GM18511 (cell line): ENCODE measurements at regions not wholly inside any gene's neighbourhood (a gene's known extent, or its start where the extent isn't known, plus 50 kb on each side); places are given as distances from the start of the nearest gene placed in this dataset.
"Not testable (repeated sequence)": the region's sequence is repeated elsewhere in the genome, so short reads cannot be mapped to it uniquely, and the experiment has no call there.

ENCODE experiments used
- ATAC-seq: cut with Tn5 transposase; IDR thresholded peaks from one replicate; pipeline ENCODE4 v1.9.1; 2021; ENCODE audit warnings: mild to moderate bottlenecking, moderate library complexity; ENCODE audit not compliant: unreplicated experiment

DNA sequence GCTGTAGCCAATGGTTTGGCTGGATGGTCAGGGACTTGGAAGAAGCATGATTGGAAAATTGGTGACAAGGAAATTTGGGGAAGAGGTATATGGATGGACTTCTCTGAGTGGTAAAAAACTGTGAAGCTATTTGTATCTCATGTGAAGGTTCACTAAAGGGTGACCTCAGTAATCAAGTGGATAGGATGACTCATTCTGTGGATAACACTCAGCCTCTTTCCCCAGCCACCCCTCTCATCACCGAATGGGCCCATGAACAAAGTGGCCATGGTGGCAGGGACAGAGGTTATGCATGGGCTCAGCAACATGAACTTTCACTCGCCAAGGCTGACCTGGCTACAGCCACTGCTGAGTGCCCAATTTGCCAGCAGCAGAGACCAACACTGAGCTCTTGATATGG lies 127.3 kb upstream of the ZC3H12C start:
- peak; percentile 50 for ATAC-seq

DNA sequence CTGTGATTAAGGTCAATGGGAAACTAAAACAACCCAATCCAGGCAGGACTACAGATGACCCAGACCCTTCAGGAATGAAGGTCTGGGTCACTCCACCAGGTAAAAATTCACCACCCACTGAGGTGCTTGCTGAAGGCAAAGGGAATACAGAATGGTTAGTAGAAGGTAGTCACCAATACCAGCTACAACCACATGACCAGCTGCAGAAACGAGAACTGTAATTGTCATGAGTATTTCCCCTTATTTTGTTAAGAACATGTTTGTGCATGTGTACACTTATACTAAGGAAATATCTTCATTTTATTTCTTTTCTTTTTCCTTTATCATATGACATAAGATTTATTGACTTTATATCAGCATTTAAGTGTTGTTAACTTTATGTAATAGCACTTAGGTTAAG lies 126.1 kb upstream of the ZC3H12C start:
- not testable (repeated sequence) for ATAC-seq

DNA sequence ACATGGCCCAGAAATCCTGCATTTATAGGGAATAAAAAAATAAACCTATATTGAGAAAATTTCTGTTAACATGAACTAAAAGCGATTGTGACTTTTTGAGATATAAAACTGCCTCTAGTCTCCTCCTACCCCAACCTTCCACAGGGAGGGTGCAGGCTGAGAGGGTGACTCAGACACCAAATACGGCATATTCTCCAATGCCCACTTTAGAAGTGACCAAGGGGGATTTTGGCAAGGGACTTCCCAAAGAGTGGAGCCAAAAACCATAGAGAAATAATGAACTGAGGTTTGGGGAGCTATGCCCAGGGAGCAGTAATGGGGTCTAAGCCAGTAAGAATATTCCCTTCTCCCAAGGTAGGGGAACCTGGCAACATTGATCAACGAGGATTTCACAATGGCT lies 124.9 kb upstream of the ZC3H12C start:
- no peak for ATAC-seq

DNA sequence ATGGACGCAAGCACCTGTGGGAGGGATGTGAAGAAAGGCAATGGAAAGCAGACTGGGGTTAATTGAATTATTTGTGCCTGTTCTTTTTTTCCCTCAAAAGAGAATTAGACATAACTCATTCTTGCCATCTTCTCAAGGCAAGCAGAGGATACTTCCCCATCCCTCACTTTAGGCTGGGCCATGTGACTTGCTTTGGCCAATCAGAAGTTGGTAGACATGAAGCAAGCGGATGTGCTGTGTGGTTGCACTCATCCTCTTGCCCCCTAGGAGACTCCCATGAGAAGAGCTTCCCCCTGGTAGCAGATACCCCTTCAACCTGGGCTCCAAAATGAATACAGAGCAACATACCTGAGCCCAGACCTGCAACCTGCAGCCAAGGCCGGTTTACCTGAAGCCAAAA lies 124.4 kb upstream of the ZC3H12C start:
- no peak for ATAC-seq

DNA sequence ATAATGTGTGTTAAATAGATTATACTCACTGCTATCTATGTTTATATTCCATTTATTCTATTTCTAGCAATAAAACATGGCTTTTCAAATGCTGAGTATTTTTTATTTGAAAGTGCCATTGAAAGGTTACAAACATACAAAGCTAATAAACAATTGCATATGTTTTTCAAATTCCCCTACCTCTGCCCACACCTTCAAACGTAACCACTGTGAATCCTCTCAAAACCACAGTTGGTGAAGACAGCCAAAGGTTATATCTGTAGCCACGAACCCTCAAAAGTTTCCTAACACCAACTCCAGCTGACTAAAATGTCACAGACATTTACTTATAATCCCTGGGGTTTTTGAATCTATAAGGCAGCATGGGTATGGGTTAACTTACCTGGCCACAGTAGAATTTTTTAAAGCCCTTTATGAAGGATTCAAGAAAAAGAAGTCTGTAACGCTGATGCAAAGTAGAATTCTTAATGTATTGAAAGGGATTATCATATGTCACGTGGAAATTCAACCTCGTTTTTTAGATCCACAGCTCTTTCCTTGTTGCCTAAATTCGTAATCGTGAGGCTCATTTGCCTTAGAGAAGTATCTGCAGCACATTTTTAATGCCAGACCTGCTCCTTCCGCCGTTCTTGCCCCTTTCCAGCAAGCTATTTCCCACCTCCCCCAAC lies 122.5 kb upstream of the ZC3H12C start:
- ATAC-seq = peak; percentile 66

DNA sequence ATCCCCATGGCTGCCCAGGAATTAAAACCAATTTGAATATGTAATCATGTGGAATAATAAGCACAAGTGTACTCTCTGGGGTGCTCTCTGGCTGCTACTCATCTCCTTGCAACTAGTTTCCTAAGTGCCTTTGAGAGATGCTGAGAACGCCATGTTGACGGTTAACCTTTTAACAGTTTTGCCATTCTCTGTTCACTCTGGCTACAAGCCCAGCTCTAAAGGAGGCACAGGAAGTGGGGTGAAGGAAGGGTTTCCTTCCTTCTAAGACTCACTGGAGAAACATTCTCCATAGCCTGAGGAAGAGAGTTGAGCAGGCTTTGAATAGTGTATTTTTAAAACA lies 122.0 kb upstream of the ZC3H12C start:
- ATAC-seq = no peak

DNA sequence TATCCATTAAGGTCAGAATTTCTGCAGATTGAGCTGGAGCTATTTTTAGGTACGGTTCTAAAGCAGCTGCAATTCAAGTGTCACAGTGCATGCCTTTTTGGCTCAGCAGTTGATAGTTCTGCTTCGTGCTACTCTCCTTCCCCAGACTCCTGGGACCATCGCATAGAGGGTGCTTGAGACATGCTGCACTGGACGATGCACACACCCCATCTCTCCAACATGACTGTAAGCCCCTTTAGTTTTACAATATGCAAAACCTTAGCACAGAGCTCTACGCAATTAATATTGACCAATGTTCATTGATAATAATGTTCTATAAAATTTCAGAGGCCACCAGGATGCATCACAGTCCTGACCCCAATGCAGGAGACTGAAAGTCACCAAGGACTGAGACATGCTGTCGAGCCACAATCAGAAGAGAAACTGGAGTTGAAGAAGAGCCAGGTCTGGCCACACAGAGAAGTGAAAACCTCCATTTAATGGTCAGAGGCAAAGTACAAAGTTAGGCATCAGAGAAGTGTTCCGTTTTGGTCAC lies 120.9 kb upstream of the ZC3H12C start:
- peak; percentile 71 for ATAC-seq

DNA sequence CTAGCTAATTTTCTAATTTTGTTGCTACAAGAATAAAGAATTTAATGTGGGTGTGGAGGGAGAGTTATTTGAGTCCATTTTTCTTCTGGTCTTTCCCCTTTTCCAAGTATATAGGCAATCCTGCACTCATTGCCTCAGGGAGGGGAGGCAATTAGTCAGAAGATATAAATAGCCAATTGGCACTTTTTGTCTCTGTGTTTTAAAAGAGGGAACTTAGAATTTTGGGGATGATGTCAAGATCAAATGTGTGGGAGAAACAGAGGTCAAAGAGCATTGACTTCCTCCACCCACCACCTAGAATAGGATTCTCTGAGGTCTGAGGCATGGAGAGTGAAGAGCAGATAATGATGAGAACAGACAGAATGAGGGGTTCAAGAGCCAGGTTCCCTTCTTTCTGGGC lies 120.3 kb upstream of the ZC3H12C start:
- ATAC-seq = peak; percentile 0

DNA sequence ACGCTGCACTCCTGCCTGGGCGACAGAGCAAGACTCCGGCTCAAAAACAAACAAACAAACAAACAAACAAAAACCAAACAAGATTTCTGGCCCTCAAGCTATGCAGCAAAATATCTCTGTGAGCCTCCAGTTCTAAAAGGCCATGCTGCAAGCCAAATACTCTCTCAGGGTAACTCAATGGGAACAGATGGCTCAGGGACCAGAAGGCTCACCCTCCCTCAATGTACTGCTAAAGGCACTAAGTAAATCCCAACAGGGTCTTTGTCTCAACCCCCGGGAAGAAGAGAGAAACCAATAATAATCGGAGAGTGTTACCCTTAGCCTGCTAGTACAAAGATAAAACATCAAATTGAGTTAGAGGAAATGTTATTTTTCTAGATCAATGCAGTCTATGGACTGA lies 119.7 kb upstream of the ZC3H12C start:
- ATAC-seq = no peak

DNA sequence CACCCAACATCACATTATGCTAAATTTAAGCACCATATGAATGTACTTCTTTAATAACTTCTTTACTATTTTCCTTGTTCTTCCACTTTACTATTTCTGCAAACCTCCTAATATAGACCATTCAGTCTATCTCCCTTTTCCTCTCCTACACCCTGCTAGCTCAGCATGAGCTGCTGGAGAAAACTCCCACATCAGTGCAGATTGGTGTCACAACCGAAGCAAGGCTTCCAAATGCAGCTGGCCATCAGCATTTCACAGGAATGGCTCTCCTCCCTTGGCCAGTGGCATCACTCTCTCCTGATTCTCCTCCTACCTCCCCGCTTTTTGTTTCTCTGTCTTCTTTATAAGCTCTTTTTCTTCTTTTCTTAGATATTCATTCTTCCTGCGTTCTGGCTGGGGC lies 118.7 kb upstream of the ZC3H12C start:
- no peak for ATAC-seq

DNA sequence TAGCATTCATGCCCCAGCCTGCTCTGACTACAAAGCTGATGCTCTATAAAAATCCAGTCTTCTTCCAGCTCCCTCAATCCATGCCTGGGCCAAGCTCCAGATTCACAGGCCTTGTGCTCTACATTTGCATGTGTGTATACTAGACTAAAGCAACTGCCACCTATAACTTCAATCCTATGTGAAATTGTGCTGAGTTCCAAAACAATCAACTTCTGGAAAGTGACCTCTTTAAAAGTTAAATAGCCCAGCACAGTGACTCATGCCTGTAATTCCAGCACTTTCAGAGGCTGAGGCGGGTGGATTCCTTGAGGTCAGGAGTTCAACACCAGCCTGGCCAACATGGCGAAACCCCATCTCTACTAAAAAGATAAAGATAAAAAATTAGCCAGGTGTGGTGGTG lies 114.3 kb upstream of the ZC3H12C start:
- ATAC-seq = no peak

DNA sequence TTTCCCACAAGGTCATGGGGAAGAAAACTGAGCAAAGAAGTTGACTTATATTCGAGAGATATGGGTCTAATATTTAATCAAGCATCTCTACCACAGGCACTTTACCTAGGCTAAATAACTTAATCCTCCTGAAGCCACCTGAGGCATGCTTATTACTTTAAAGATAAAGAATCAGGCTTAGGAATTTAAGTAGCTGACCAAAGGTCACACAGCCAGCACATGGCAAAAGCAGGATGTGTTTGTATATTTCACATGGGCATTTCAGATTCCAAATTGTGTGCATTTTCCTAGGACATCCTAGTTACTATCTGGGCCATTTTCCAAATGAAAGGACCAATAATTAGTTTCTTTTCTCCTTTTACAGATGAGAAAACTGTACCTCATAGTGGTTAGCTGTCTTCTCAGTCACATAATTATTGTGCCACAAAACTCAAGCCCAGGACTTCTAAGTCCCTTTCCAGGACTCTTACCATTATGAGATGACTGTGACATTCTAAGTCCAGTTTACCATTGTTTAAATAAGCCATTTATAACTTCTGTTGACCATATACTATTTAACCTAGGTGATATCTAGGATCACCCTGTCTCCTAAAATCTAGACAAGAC lies 112.1 kb upstream of the ZC3H12C start:
- no peak for ATAC-seq

DNA sequence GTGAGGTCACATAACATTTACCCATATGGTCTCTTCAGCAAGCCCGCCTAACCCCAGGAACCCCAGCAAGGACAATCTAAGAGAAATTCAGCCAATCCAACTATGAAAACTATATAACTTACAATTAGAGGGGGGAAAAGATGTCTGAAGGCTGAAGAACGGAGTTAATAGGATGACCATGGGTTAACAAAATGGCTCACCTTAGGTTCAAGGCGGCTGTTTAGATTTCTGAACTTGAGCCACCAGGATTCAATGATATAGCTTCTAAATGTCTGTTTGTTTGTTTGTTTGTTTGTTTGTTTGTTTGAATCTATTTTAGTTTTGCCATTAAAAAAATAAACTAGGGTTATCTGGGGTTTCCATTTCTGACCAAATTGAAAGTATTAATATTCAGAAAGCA lies 109.8 kb upstream of the ZC3H12C start:
- no peak for ATAC-seq

DNA sequence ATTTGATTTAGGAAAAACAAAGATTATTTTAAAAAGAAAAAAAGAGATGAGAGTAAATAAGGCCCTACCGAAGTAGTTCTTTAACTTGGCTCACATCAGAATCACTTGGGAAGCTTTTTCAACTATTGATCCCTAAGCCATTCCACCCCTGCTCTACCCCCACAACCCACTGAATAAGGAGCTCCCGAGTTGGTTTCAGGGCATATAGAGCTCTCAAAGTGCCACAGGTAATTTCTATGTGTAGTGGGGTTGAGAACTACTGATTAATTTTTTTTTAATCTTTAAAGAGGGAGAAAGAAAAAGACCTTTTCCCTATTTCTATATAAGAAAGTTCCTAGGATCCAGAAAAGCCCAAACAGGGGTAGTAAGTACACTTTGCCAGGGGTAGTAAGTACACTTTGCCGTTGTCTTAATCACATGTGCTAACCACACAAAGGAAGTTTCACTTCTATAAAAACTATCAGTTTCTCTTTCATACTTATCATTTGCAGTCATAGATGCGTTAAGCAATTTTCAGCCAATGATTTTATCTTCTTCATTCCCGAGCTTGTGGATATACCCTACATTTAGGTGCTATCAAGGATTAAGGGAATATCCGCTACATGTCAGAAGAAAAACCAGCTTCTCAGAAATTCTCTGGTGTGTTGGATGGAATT lies 108.4 kb upstream of the ZC3H12C start:
- ATAC-seq = peak; percentile 98

DNA sequence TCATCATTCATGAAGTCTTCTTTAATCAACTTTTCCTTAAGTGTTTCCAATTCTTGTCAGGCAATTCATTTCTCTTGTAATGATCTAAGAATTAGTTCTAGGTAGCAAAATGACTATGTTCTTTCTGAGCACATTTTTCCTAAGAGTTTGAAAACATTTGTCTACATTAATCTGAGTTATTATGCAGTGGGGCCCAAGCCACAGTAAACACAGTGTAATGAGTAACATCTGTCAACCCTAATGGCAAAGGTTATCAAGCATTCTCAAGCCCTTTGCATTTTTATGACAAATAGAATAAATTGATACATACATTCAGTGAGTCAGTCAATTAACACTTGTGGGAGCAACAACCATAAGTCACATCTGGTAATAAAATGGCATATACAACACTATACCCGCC lies 106.7 kb upstream of the ZC3H12C start:
- ATAC-seq = no peak

DNA sequence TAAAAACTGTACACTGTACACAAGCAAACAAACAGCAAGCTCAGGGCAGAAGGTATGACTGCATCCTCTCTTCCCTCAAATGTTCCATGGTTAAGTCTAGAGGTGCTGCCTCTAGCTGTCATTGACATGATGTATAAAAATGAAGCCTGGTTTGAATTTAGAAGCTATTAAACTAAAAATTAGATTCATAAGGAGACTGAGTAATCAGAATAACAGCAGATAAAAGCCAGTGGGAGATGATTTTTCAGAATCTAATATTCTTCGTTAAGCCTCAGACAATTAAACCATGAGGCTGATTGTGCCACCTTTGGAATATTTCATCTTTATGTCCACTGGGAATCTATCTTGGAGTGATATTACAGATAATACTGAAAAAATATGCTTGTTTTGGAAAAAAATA lies 101.4 kb upstream of the ZC3H12C start:
- ATAC-seq = no peak

DNA sequence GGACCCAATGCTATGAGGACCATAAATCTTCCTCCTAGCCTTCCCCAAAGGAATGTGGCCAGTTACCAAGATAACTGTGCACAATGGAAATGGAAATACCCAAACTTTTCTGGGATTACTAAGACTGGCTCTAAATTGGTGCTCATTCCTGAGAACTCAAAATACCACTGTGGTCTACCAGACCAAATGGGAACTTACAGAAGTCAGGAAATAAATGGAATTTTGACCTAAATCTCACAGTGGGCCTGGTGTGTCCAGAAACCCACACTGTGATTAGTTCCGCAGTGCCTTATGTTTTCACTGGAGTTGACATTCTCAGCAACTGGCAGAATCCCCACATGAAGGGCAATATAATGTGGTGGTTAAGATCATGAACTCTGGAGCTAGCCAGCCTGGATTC lies 99.4 kb upstream of the ZC3H12C start:
- no peak for ATAC-seq

DNA sequence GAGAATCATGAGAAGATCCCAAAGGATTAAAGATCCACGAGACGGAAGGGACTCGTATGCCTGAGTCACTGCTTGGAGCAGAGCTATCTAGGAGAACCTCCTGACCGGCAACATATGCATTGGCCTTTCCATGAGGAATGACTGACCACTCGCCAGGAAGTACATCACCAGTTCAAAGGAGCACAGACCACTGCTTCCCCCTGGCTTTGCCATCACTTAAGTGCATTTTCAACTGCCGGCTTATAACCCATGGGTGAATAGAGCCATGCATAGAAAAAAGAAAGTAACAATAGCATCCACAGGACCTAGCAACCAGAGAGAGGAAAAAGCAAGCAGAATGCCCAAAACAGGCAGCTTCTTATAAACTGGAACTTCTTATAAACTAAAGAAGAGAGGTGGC lies 98.3 kb upstream of the ZC3H12C start:
- no peak for ATAC-seq

DNA sequence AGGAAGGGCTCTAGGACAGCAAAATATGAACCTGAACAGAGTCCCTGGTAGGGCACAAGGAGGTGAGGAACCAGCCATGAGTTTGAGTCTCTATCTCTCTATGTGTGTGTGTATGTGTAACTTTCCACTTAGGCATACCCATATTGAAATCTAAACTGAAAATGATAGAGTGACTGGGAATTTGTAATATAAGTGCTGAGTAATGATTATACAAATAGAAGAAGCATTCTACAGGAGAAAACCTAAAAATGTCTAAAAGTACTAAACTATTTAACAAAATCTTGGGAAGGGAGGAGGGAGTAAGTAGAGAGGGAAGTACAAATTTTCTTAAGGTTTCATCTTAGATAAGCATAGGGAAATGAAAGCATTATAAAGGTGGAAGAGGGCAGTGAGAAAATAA lies 97.1 kb upstream of the ZC3H12C start:
- ATAC-seq = no peak

DNA sequence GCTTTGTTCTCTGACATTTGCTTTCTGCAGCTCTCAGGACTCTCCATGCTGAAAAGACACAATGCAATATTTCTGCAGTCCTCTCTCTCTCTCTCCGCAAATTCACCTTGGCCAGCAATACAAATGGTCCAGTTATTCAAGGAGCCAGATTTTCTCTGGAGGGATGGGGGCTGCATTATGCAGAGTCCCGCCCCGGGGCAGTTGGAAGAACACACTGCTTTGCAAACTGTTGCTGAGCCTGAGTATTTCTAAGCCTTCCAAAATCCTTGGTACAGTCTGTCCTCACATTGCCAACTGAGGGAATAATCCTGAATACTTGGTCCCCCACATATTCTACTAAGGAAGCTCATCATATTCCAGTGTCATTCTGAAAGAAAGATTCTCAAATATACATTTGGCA lies 94.3 kb upstream of the ZC3H12C start:
- no peak for ATAC-seq

DNA sequence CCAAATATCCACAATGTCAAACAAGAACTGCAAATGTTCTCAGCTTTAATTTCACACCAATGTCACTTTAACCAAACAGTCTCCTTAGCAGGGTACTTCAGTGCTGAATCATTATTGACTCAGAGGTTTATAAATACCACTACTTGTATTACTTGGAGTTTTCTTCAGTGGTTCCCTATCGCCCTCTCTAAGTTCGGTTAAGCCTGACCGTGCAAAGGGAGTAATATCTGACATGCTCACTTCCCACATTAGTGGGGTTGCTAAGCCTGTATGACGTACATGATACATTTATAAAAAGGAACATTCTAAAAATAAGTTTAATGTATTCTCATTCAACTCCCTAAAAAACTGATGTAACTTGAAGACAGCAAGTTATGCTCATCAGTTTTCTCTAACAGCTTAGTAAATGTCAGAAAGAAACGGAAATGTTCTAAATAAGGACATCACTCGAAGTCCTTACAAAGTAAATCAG lies 93.1 kb upstream of the ZC3H12C start:
- ATAC-seq = peak; percentile 97

DNA sequence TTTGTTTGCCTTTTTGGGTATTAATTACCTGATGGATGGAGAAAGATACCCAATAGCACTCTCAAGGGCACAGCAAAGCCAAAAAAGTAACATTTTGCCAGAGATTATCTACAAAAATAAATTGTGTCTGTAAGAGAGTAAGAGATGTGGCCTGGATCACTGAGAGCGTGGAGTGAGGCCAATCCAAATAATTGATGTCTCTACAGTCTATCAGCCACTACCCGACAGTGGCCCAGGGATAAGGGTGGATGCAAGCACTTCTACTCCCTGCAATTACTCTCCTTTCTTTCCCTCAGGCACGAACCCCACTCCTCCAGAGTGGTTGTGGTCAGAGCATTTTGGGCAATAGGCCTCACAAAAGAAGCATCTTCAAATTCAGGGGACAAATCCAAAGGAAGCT lies 92.3 kb upstream of the ZC3H12C start:
- no peak for ATAC-seq
